ENCODE measurements at regions not wholly inside any gene's neighbourhood (a gene's known extent, or its start where the extent isn't known, plus 50 kb on each side); places are given as distances from the start of the nearest gene placed in this dataset.

DNA sequence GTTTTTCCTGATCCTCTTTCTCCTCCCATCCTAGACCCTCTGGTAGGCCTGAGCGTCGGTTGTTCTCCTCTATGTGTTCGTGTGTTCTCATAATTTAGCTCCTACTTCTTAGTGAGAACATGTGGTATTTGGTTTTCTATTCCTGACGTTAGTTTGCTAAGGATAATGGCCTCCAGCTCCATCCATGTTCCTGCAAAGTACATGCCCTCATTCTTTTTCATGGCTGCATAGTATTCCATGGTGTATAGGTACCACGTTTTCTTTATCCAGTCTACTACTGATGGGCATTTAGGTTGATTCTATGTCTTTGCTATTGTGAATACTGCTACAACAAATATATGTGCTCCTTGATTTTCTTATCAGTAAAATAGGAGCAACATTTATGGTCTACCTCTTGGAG, 146.8 kb upstream of the PTCHD1 start:
- no peak for TF ChIP-seq ZNF219 (CRISPR knock-in tag; IDR thresholded peaks at IDR 0.05; ENCODE audit: borderline replicate concordance)
- TF ChIP-seq ZNF138 (CRISPR knock-in tag; conservative IDR thresholded peaks at IDR 0.05) = no peak
- no peak for TF ChIP-seq FOXP1 (CRISPR knock-in tag; IDR thresholded peaks at IDR 0.05; ENCODE audit: borderline replicate concordance)
- TF ChIP-seq, protein P1, sequence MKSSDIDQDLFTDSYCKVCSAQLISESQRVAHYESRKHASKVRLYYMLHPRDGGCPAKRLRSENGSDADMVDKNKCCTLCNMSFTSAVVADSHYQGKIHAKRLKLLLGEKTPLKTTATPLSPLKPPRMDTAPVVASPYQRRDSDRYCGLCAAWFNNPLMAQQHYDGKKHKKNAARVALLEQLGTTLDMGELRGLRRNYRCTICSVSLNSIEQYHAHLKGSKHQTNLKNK (CRISPR knock-in tag; IDR thresholded peaks at IDR 0.05) = no peak
- TF ChIP-seq SMAD3 (CRISPR knock-in tag; IDR thresholded peaks at IDR 0.05; ENCODE audit: borderline replicate concordance) = no peak
- TF ChIP-seq, protein P2, sequence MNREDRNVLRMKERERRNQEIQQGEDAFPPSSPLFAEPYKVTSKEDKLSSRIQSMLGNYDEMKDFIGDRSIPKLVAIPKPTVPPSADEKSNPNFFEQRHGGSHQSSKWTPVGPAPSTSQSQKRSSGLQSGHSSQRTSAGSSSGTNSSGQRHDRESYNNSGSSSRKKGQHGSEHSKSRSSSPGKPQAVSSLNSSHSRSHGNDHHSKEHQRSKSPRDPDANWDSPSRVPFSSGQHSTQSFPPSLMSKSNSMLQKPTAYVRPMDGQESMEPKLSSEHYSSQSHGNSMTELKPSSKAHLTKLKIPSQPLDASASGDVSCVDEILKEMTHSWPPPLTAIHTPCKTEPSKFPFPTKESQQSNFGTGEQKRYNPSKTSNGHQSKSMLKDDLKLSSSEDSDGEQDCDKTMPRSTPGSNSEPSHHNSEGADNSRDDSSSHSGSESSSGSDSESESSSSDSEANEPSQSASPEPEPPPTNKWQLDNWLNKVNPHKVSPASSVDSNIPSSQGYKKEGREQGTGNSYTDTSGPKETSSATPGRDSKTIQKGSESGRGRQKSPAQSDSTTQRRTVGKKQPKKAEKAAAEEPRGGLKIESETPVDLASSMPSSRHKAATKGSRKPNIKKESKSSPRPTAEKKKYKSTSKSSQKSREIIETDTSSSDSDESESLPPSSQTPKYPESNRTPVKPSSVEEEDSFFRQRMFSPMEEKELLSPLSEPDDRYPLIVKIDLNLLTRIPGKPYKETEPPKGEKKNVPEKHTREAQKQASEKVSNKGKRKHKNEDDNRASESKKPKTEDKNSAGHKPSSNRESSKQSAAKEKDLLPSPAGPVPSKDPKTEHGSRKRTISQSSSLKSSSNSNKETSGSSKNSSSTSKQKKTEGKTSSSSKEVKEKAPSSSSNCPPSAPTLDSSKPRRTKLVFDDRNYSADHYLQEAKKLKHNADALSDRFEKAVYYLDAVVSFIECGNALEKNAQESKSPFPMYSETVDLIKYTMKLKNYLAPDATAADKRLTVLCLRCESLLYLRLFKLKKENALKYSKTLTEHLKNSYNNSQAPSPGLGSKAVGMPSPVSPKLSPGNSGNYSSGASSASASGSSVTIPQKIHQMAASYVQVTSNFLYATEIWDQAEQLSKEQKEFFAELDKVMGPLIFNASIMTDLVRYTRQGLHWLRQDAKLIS (CRISPR knock-in tag; IDR thresholded peaks at IDR 0.05; ENCODE audit: borderline replicate concordance) = no peak
- TF ChIP-seq, protein P3, sequence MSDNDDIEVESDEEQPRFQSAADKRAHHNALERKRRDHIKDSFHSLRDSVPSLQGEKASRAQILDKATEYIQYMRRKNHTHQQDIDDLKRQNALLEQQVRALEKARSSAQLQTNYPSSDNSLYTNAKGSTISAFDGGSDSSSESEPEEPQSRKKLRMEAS (CRISPR knock-in tag; IDR thresholded peaks at IDR 0.05) = no peak
- TF ChIP-seq, protein P4, sequence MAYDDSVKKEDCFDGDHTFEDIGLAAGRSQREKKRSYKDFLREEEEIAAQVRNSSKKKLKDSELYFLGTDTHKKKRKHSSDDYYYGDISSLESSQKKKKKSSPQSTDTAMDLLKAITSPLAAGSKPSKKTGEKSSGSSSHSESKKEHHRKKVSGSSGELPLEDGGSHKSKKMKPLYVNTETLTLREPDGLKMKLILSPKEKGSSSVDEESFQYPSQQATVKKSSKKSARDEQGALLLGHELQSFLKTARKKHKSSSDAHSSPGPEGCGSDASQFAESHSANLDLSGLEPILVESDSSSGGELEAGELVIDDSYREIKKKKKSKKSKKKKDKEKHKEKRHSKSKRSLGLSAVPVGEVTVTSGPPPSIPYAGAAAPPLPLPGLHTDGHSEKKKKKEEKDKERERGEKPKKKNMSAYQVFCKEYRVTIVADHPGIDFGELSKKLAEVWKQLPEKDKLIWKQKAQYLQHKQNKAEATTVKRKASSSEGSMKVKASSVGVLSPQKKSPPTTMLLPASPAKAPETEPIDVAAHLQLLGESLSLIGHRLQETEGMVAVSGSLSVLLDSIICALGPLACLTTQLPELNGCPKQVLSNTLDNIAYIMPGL (CRISPR knock-in tag; IDR thresholded peaks at IDR 0.05) = no peak
- TF ChIP-seq TEAD4 (CRISPR knock-in tag; IDR thresholded peaks at IDR 0.05) = no peak
- TF ChIP-seq ZNF416 (CRISPR knock-in tag; IDR thresholded peaks at IDR 0.05) = no peak
- TF ChIP-seq, protein P5, sequence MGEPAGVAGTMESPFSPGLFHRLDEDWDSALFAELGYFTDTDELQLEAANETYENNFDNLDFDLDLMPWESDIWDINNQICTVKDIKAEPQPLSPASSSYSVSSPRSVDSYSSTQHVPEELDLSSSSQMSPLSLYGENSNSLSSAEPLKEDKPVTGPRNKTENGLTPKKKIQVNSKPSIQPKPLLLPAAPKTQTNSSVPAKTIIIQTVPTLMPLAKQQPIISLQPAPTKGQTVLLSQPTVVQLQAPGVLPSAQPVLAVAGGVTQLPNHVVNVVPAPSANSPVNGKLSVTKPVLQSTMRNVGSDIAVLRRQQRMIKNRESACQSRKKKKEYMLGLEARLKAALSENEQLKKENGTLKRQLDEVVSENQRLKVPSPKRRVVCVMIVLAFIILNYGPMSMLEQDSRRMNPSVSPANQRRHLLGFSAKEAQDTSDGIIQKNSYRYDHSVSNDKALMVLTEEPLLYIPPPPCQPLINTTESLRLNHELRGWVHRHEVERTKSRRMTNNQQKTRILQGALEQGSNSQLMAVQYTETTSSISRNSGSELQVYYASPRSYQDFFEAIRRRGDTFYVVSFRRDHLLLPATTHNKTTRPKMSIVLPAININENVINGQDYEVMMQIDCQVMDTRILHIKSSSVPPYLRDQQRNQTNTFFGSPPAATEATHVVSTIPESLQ (CRISPR knock-in tag; IDR thresholded peaks at IDR 0.05) = no peak
- no peak for TF ChIP-seq FOXK1 (CRISPR knock-in tag; IDR thresholded peaks at IDR 0.05)
- no peak for TF ChIP-seq RELA (CRISPR knock-in tag; IDR thresholded peaks at IDR 0.05; ENCODE audit: borderline replicate concordance)
- TF ChIP-seq, protein P6, sequence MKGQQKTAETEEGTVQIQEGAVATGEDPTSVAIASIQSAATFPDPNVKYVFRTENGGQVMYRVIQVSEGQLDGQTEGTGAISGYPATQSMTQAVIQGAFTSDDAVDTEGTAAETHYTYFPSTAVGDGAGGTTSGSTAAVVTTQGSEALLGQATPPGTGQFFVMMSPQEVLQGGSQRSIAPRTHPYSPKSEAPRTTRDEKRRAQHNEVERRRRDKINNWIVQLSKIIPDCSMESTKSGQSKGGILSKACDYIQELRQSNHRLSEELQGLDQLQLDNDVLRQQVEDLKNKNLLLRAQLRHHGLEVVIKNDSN (CRISPR knock-in tag; IDR thresholded peaks at IDR 0.05) = no peak
- no peak for TF ChIP-seq TP53 (CRISPR knock-in tag; IDR thresholded peaks at IDR 0.05)
- TF ChIP-seq KAT7 (CRISPR knock-in tag; IDR thresholded peaks at IDR 0.05; ENCODE audit: borderline replicate concordance) = no peak
- no peak for TF ChIP-seq HMGA2 (CRISPR knock-in tag; IDR thresholded peaks at IDR 0.05)
- TF ChIP-seq, protein P7, sequence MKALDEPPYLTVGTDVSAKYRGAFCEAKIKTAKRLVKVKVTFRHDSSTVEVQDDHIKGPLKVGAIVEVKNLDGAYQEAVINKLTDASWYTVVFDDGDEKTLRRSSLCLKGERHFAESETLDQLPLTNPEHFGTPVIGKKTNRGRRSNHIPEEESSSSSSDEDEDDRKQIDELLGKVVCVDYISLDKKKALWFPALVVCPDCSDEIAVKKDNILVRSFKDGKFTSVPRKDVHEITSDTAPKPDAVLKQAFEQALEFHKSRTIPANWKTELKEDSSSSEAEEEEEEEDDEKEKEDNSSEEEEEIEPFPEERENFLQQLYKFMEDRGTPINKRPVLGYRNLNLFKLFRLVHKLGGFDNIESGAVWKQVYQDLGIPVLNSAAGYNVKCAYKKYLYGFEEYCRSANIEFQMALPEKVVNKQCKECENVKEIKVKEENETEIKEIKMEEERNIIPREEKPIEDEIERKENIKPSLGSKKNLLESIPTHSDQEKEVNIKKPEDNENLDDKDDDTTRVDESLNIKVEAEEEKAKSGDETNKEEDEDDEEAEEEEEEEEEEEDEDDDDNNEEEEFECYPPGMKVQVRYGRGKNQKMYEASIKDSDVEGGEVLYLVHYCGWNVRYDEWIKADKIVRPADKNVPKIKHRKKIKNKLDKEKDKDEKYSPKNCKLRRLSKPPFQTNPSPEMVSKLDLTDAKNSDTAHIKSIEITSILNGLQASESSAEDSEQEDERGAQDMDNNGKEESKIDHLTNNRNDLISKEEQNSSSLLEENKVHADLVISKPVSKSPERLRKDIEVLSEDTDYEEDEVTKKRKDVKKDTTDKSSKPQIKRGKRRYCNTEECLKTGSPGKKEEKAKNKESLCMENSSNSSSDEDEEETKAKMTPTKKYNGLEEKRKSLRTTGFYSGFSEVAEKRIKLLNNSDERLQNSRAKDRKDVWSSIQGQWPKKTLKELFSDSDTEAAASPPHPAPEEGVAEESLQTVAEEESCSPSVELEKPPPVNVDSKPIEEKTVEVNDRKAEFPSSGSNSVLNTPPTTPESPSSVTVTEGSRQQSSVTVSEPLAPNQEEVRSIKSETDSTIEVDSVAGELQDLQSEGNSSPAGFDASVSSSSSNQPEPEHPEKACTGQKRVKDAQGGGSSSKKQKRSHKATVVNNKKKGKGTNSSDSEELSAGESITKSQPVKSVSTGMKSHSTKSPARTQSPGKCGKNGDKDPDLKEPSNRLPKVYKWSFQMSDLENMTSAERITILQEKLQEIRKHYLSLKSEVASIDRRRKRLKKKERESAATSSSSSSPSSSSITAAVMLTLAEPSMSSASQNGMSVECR (CRISPR knock-in tag; IDR thresholded peaks at IDR 0.05; ENCODE audit: borderline replicate concordance) = no peak
- POLR2A ChIA-PET = no interaction called here
- ATAC-seq = no peak
- CTCF ChIA-PET = no interaction called here
- Mint-ChIP-seq H3K4me1 (no peaks in the 10 kb centered on the region), H3K27me3 (ENCODE audit: low read depth) (no peaks in the 10 kb centered on the region), H3K36me3 (no peaks in the 10 kb centered on the region), H3K4me3 (no peak overlapping the region), H3K27ac (no peak overlapping the region), H3K9me3 (no peaks in the 10 kb centered on the region)
- no peak for DNase-seq (ENCODE audit: low spot score)
